Aorta (tissue), 5 donors: ENCODE measurements at regions not wholly inside any gene's neighbourhood (a gene's known extent, or its start where the extent isn't known, plus 50 kb on each side); places are given as distances from the start of the nearest gene placed in this dataset.

ENCODE experiments used
- ATAC-seq: fragments of 200-7000 bp; cut with Tn5 transposase; one replicate; pipeline ENCODE4 v1.9.1; 2022; ENCODE audit warnings: moderate library complexity; ENCODE audit not compliant: low FRiP score
- DNase-seq, 2 donors: peaks; one replicate each; pipeline ENCODE4 v3.0.0-alpha.2; 2020
- H3K27ac ChIP-seq, 2 donors: one replicate each; pipeline ENCODE4 v1.5.1; 2013; ENCODE audit warnings: low read length in 2 of 2, mild to moderate bottlenecking in 2 of 2, moderate library complexity in 2 of 2, control low read depth in 1 of 2, inconsistent platforms in 1 of 2, low read depth in 1 of 2
- H3K27me3 ChIP-seq, 2 donors: one replicate each; pipeline ENCODE4 v1.6.1; 2013; ENCODE audit warnings: control low read depth in 1 of 2, low read length in 1 of 2, mild to moderate bottlenecking in 1 of 2, moderate library complexity in 1 of 2; ENCODE audit not compliant: insufficient read depth in 2 of 2, control insufficient read depth in 1 of 2
- H3K36me3 ChIP-seq, 2 donors: one replicate each; pipeline ENCODE4 v1.6.1; 2013; ENCODE audit warnings: control low read depth in 1 of 2, low read length in 1 of 2, mild to moderate bottlenecking in 1 of 2; ENCODE audit not compliant: insufficient read depth in 2 of 2, control insufficient read depth in 1 of 2
- H3K4me1 ChIP-seq, 2 donors: one replicate each; pipeline ENCODE4 v1.6.1; 2013; ENCODE audit warnings: low read length in 2 of 2, control low read depth in 1 of 2, mild to moderate bottlenecking in 1 of 2, moderate library complexity in 1 of 2; ENCODE audit not compliant: insufficient read depth in 2 of 2, control insufficient read depth in 1 of 2
- H3K4me3 ChIP-seq, 2 donors: one replicate each; pipeline ENCODE4 v1.5.1; 2013; ENCODE audit warnings: low read length in 2 of 2, control low read depth in 1 of 2, mild to moderate bottlenecking in 1 of 2
- H3K9me3 ChIP-seq: one replicate; pipeline ENCODE4 v1.6.1; 2013; ENCODE audit warnings: mild to moderate bottlenecking, low read length; ENCODE audit not compliant: control insufficient read depth
- WGBS, 2 donors: extraction: QIAGEN DNeasy Blood & Tissue Kit; methylation state at CpG; one replicate each; pipeline ENCODE4 v1.1.7; 2013; 5-methylcytosine and 5-hydroxymethylcytosine counted together
- intact Hi-C, 2 donors: fragments of 100-400 bp; cut with DNase I; formaldehyde crosslinking; loops; one replicate each; pipeline versions ENCODE4 v1.14.2 to v1.15.0; 2022
- donor health status: healthy with polysubstance abuse.
- donor health status: Bipolar disorder and iron deficiency.
- donor health status: DM: no; HTN: no; CAD: no.
- donor health status: DM: no; HTN: no; CAD: no.
- donor health status: DM: yes; HTN: yes; CAD: no.

DNA sequence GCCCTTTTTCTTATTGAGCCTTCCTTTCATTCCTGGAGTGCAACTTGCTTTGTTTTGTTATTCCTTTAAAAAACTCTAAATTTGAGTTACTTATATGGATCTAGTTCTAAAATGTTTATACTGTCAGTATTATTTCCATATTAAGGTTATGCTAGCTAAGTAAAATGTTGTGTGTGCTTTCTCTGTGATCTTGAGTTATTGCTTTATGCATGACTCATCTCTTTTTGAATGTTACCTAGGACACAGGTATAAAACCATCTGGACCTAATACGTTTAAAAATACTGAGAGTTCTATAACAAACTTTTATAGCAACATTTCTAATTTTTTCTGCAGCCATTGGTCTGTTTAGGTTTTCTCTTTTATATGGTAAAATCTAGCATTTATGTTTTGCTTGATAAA lies 132.8 kb upstream of the LGR5 start:
- intact Hi-C loops = no loop called here
- no peaks in the 10 kb centered on the region for H3K4me1 ChIP-seq
- no peak for ATAC-seq
- no peaks in the 10 kb centered on the region for H3K9me3 ChIP-seq
- H3K27me3 ChIP-seq = no peaks in the 10 kb centered on the region
- H3K4me3 ChIP-seq = no peak overlapping the region
- no peaks in the 10 kb centered on the region for H3K36me3 ChIP-seq
- no peak overlapping the region for H3K27ac ChIP-seq
- 83% methylated on average over 1 of the region's 1 CpG for WGBS, 2 donors
- DNase-seq = no peak

DNA sequence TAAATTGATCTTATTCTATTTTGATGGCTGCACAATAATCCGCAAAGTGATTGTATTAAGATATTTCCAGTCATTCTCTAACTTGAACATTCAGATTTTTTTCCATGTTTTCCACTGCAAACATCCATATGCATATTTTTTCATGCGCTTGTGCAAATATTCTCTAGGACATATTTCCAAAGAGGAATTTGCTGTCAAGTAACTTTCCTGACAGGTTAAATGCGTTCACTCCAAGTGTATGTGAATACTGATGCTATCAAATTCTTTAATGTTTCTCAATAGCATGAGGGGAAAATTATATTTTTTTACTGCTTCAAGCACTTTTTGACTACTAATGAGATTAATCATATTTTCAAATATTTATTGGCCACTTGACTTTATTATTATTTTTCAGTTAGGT lies 135.3 kb upstream of the LGR5 start:
- no peaks in the 10 kb centered on the region for H3K27me3 ChIP-seq
- no peak overlapping the region for H3K27ac ChIP-seq
- no peak for DNase-seq
- ATAC-seq = no peak
- intact Hi-C loops = no loop called here
- WGBS, 2 donors = 83 to 85% methylated on average over 3 of the region's 3 CpGs
- H3K4me1 ChIP-seq = no peaks in the 10 kb centered on the region
- H3K36me3 ChIP-seq = no peaks in the 10 kb centered on the region
- H3K9me3 ChIP-seq = no peaks in the 10 kb centered on the region
- H3K4me3 ChIP-seq = no peak overlapping the region

DNA sequence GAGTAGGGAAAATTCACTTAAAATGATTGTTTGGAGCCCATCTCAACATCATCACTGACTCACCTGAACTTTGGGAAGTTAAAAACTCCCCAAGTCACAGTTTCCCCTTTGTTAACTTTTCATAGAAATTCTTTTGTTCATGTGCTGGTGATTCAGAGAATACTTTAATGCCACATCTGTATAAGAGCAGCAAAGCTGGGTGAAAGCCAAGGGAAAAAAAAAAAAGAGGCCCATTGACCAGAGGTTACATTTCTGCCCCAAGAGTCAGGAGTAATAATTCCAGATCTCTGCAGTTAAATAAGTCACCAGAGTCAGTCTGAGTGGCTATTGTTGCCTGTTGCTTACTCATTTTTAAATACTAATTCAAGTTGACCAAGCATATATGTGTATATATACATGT lies 136.4 kb upstream of the LGR5 start:
- Histone ChIP-seq H3K27me3 (no peaks in the 10 kb centered on the region), H3K36me3 (no peaks in the 10 kb centered on the region), H3K4me1 (no peaks in the 10 kb centered on the region), H3K4me3 (no peak overlapping the region), H3K9me3 (no peaks in the 10 kb centered on the region), H3K27ac (no peak overlapping the region)
- intact Hi-C loops = no loop called here
- ATAC-seq = no peak
- DNase-seq = no peak

DNA sequence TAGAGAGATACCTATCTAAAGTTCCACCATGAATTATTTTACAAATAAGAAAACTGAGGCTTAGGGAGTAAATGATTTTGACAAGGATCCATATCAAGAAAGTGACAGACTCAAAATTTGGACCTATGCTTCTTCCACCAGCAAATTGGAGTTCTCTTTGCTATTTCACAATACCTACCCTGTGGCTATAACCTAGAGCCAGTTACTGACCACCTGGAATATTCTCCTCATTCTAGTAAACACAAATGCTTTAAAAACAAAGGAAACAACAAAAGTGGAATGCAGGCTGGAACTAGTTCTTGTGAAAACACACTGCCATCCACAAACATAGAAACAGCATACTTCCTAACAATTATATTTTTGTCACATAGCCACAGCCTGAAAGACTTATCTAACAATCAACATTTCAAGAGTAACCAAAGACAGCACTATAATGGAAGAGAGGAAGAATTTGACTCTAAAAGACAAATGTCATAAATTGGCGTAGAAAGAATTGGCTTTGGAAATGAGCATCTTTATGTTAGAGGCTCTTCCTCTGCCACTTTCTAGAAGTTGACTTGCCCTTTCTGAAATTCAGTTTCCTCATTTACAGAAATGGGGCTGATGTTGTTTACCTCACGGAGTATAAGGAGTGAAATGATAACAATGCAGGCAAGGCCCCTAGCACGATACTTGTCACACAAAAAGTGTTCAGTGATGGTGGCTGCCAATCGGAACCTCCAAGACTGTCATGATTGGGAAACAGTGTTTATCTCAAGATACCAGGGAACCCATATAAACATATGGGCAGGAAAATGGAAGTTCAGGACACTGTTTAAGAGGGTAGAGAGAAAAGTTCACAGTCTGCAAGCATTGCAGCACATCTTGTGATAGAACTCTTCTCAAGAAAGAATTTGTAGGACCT lies 138.6 kb upstream of the LGR5 start:
- ATAC-seq (no peak), DNase-seq (no peak)
- intact Hi-C loops = no loop called here
- WGBS, 2 donors = 93 to 94% methylated on average over 4 of the region's 4 CpGs
- no peak overlapping the region for H3K4me3 ChIP-seq
- H3K9me3 ChIP-seq = no peaks in the 10 kb centered on the region
- no peak overlapping the region for H3K27ac ChIP-seq
- no peaks in the 10 kb centered on the region for H3K4me1 ChIP-seq
- H3K27me3 ChIP-seq = no peaks in the 10 kb centered on the region
- H3K36me3 ChIP-seq = no peaks in the 10 kb centered on the region

DNA sequence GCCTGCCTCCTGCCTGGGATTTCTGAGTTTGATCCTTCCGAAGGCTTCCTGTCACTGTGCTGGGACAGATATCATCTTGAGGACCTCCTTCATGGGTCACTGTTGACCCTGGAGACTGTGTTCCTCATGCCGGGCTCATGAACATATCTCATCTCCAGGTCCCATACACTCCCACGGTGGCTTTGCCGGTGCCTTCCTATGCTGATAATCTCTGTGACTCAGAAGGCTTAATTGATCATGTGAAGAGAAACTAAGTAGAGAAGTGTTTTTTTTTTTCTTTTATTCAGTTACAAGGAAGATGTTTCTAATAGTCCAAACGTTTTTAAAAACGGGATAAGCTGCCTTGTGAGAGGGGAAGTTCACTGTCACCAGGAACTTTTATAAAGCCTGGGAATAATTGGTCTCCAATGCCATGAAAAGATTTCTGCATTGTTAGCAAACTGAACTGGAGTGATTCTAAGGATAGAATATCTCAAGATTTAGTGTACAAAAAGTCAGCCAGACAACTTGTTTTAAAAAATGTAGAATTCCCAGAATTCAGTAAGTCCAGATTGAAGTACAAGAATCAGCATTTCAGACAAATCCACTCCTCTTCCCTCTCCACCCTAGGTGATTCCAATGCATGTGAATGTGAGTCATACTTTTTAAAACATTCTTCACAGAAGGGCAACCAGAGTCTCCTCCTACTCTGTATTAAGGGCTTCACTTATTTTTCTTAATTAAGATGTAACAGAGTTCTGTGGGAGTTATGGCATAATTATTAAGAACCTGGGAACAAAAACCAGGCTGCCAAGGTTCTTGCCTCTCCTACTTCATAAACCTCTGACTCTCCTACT lies 139.8 kb upstream of the LGR5 start:
- ATAC-seq (no peak), DNase-seq (no peak)
- no peaks in the 10 kb centered on the region for H3K9me3 ChIP-seq
- WGBS, 2 donors = 77 to 82% methylated on average over 6 of the region's 6 CpGs
- H3K4me1 ChIP-seq = no peaks in the 10 kb centered on the region
- intact Hi-C loops = no loop called here
- no peak overlapping the region for H3K27ac ChIP-seq
- no peaks in the 10 kb centered on the region for H3K36me3 ChIP-seq
- no peak overlapping the region for H3K4me3 ChIP-seq
- H3K27me3 ChIP-seq = no peaks in the 10 kb centered on the region

DNA sequence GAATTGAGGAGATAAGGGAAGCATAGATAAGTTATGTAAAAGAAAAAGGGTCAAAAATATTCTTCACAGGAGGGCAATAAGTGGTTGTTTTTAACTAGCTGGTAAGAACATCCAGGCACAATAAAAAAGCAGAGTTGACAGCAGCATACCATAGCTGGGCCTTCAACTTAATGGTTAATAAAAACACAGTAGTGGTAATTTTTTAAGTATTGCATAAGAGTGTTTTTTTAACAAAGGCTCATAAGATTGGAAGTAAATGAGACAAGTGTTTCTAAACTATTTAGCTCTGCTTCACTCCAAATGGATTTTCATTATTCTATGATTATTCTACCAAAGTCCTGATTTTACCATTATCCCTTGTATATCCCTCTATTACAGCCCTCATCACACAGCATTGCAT lies 140.1 kb upstream of the TSPAN8 start:
- DNase-seq (no peak), ATAC-seq (no peak)
- no peak overlapping the region for H3K4me3 ChIP-seq
- no peak overlapping the region for H3K27ac ChIP-seq
- no peaks in the 10 kb centered on the region for H3K9me3 ChIP-seq
- no peaks in the 10 kb centered on the region for H3K4me1 ChIP-seq
- H3K27me3 ChIP-seq = no peaks in the 10 kb centered on the region
- intact Hi-C loops = no loop called here
- H3K36me3 ChIP-seq = no peaks in the 10 kb centered on the region

DNA sequence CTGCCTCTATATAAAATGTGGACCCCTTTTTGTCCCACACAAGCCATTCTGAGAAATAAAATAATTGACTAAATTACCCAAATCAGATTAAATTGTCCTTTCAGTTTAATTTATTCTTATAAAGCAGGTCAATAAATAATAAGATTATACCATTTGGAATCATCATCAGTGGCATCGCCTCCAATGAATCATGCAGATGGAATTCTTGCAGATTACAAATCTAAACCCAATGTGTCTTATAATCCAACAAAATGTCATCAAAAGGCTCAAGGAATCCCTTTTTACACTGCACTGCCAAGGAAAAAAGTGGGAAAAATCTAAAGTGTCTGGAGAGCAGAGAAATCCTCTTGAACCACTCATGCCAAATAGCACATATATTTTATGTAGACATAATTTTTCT lies 138.2 kb upstream of the TSPAN8 start:
- H3K27me3 ChIP-seq = no peaks in the 10 kb centered on the region
- intact Hi-C loops = no loop called here
- no peaks in the 10 kb centered on the region for H3K9me3 ChIP-seq
- H3K4me1 ChIP-seq = no peaks in the 10 kb centered on the region
- no peak overlapping the region for H3K4me3 ChIP-seq
- H3K27ac ChIP-seq = no peak overlapping the region
- ATAC-seq (no peak), DNase-seq (no peak)
- WGBS, 2 donors = 53 to 63% methylated on average over 1 of the region's 1 CpG
- no peaks in the 10 kb centered on the region for H3K36me3 ChIP-seq

DNA sequence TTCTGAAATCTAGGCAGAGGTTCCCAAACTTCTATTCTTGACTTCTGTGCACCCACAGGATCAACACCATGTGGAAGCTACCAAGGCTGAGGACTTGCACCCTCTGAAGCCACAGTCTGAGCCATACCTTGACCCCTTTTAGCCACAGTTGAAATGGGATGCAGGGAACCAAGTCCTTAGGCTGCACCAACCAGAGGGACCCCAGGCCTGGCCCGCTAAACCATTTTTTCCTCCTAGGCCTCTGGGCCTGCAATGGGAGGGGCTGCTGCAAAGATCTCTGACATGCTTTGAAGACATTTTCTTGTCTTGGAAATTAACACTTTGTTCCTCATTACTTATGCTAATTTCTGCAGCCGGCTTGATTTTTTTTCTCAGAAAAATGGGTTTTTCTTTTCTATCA lies 133.9 kb upstream of the TSPAN8 start:
- Histone ChIP-seq H3K27ac (no peak overlapping the region), H3K36me3 (no peaks in the 10 kb centered on the region), H3K4me1 (no peaks in the 10 kb centered on the region), H3K4me3 (no peak overlapping the region), H3K27me3 (no peaks in the 10 kb centered on the region), H3K9me3 (no peaks in the 10 kb centered on the region)
- 94 to 95% methylated on average over 2 of the region's 2 CpGs for WGBS, 2 donors
- no peak for DNase-seq
- no peak for ATAC-seq
- intact Hi-C loops = no loop called here

DNA sequence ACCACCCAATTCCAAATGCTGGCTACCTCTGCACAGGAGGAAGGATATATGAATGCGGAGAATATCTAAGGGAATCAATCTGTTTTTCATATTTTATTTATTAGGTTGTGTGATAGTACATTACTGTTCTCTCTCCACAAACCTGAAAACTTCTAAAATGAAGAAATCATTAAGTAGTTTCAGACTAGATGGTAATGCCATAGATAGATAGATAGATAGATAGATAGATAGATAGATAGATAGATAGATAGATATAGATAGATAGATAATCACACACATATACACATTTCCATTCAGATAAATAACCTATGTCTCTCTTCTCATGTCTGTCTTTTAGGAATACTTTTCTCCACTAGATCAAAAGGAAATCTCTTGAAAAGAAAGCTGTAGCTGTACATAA lies 126.1 kb upstream of the TSPAN8 start:
- H3K4me3 ChIP-seq = no peak overlapping the region
- H3K4me1 ChIP-seq = no peaks in the 10 kb centered on the region
- no peaks in the 10 kb centered on the region for H3K27me3 ChIP-seq
- intact Hi-C loops = no loop called here
- no peak for DNase-seq
- H3K9me3 ChIP-seq = no peaks in the 10 kb centered on the region
- no peaks in the 10 kb centered on the region for H3K36me3 ChIP-seq
- no peak overlapping the region for H3K27ac ChIP-seq
- 96 to 97% methylated on average over 1 of the region's 1 CpG for WGBS, 2 donors
- ATAC-seq = no peak
